B cell (primary cell): ENCODE measurements at regions not wholly inside any gene's neighbourhood (a gene's known extent, or its start where the extent isn't known, plus 50 kb on each side); places are given as distances from the start of the nearest gene placed in this dataset.

Source experiments
- ATAC-seq: fragments of 200-7000 bp; cut with Tn5 transposase; one replicate; pipeline ENCODE4 v1.10.0; 2021; ENCODE audit warnings: low read depth, mild to moderate bottlenecking, moderate number of reproducible peaks, moderate library complexity
- CTCF ChIA-PET: fragments of 350-600 bp; sonication (Branson Sonifier 250); formaldehyde crosslinking; loops from one replicate; lab custom pipeline; 2021; ENCODE audit warnings: antibody characterized with exemption, inconsistent platforms; lab: Charles Lee
- POLR2A ChIA-PET: fragments of 350-600 bp; sonication (Branson Sonifier 250); formaldehyde crosslinking; loops from one replicate; lab custom pipeline; 2021; ENCODE audit warnings: antibody characterized with exemption; lab: Charles Lee
- DNase-seq: peaks from one replicate; pipeline ENCODE4 v3.0.0; 2013
- H2AFZ ChIP-seq: 2 replicates; pipeline ENCODE4 v1.6.1; 2012; ENCODE audit warnings: mild to moderate bottlenecking, low read depth, low read length; ENCODE audit not compliant: insufficient read depth, poor library complexity, severe bottlenecking
- H3K27ac ChIP-seq, 2 donors: 1 replicate in 1 of 2; 2 replicates in 1 of 2; pipeline ENCODE4 v1.5.1; 2012 to 2013; ENCODE audit warnings: low read length in 2 of 2, mild to moderate bottlenecking in 2 of 2, moderate library complexity in 1 of 2
- H3K27me3 ChIP-seq, 4 experiments: fragments of 200-600 bp in 1 of 4; sonication (generic) in 1 of 4; replicated peaks in 1 of 4; 1 replicate in 2 of 4; 2 replicates in 2 of 4; pipeline versions ENCODE4 v1.6.1 to v1.7.0; 2013 to 2016; ENCODE audit warnings: low read length in 3 of 4, mild to moderate bottlenecking in 2 of 4, mixed read lengths in 1 of 4, moderate library complexity in 1 of 4; ENCODE audit not compliant: insufficient read depth in 4 of 4, control insufficient read depth in 3 of 4; ENCODE audit errors: control extremely low read depth in 1 of 4
- H3K36me3 ChIP-seq, 2 experiments: replicated peaks in 1 of 2; 1 replicate in 1 of 2; 2 replicates in 1 of 2; pipeline versions ENCODE4 v1.6.1 to v1.7.1; 2013; ENCODE audit warnings: low read length in 1 of 2; ENCODE audit not compliant: insufficient read depth in 2 of 2, control insufficient read depth in 1 of 2; ENCODE audit errors: control extremely low read depth in 1 of 2, extremely low read depth in 1 of 2
- H3K4me1 ChIP-seq, 2 donors: fragments of 200-600 bp in 1 of 2; sonication (generic) in 1 of 2; 1 replicate in 1 of 2; 2 replicates in 1 of 2; pipeline versions ENCODE4 v1.5.1 to v1.6.1; 2013 to 2017; ENCODE audit warnings: low read length in 2 of 2; ENCODE audit not compliant: control insufficient read depth in 2 of 2, insufficient read depth in 2 of 2
- H3K4me2 ChIP-seq: replicated peaks from 2 replicates; pipeline ENCODE3; 2012; ENCODE audit warnings: mild to moderate bottlenecking, low read depth, low read length; ENCODE audit not compliant: poor library complexity, severe bottlenecking
- H3K4me3 ChIP-seq, 5 experiments: fragments of 200-600 bp in 1 of 5; sonication (generic) in 1 of 5; 1 replicate in 3 of 5; 2 replicates in 2 of 5; pipeline versions ENCODE4 v1.5.1 to v1.7.0; 2011 to 2016; ENCODE audit warnings: low read length in 4 of 5, mild to moderate bottlenecking in 4 of 5, low read depth in 2 of 5, control low read depth in 1 of 5, moderate library complexity in 1 of 5; ENCODE audit not compliant: insufficient read depth in 1 of 5; ENCODE audit errors: control extremely low read depth in 1 of 5, extremely low read depth in 1 of 5
- H3K79me2 ChIP-seq: fragments of 200-600 bp; sonication (generic); one replicate; pipeline ENCODE4 v1.6.0; 2016; ENCODE audit warnings: low read length; ENCODE audit not compliant: control insufficient read depth, insufficient read depth
- H3K9ac ChIP-seq: fragments of 200-600 bp; sonication (generic); 2 replicates; pipeline ENCODE4 v1.6.1; 2017; ENCODE audit warnings: mild to moderate bottlenecking, low read length, moderate library complexity
- H3K9me3 ChIP-seq, 3 donors: one replicate each; pipeline versions ENCODE4 v1.6.1 to v1.7.1; 2013; ENCODE audit warnings: low read length in 2 of 3; ENCODE audit not compliant: control insufficient read depth in 2 of 3, insufficient read depth in 1 of 3; ENCODE audit errors: control extremely low read depth in 1 of 3
- H4K20me1 ChIP-seq: 2 replicates; pipeline ENCODE4 v1.6.0; 2012; ENCODE audit warnings: mild to moderate bottlenecking, low read length; ENCODE audit not compliant: insufficient read depth, control insufficient read depth, poor library complexity, severe bottlenecking
- H3K27ac Mint-ChIP-seq: one replicate; pipeline ENCODE4 v1.8.0; 2021; ENCODE audit warnings: mixed read lengths
- H3K27me3 Mint-ChIP-seq: one replicate; pipeline ENCODE4 v1.8.0; 2021; ENCODE audit warnings: mixed read lengths
- H3K4me1 Mint-ChIP-seq: one replicate; pipeline ENCODE4 v1.8.0; 2021; ENCODE audit warnings: mixed read lengths
- H3K4me3 Mint-ChIP-seq: one replicate; pipeline ENCODE4 v1.8.0; 2021; ENCODE audit warnings: mixed read lengths
- H3K9me3 Mint-ChIP-seq: one replicate; pipeline ENCODE4 v1.8.0; 2022; ENCODE audit warnings: mixed read lengths; ENCODE audit not compliant: insufficient read depth
- CTCF ChIP-seq: fragments of 200-600 bp; IDR thresholded peaks from one replicate; pipeline ENCODE4 v1.8.0; 2022; ENCODE audit warnings: antibody characterized with exemption, mild to moderate bottlenecking
- EZH2 ChIP-seq: IDR thresholded peaks from 2 replicates; pipeline ENCODE4 v1.6.1; 2012; ENCODE audit warnings: borderline replicate concordance, low read depth, mild to moderate bottlenecking, moderate library complexity, low read length; ENCODE audit not compliant: insufficient read depth, poor library complexity, severe bottlenecking
- WGBS: methylation state at CpG from one replicate; pipeline ENCODE4 v1.1.5; 2013; ENCODE audit warnings: missing lambda C conversion rate; ENCODE audit not compliant: insufficient coverage; 5-methylcytosine and 5-hydroxymethylcytosine counted together
- intact Hi-C: fragments of 100-400 bp; cut with micrococcal nuclease; formaldehyde crosslinking; loops from one replicate; pipeline ENCODE4 v1.10.0; 2022

DNA sequence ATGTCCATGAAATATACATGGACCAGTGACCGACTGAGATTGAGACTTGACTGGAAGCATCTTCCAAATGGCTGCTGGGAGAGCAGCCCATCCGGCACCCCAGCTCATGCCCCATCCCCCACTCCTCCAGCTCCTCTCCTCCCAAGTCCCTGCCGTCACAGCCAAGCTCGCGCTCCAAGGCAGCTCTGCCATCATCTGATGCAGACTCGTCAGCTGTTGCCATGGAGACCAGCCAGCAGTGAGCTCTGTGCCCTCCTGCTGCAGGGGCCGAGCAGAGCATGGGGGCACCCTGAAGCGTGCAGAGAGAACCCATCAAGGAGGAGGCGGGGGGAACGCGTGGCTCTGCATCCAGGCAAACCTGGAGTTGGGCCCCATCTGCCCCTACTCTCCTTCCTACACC is 74.5 kb upstream of the TNRC6C start:
- Histone ChIP-seq H4K20me1 (no peaks in the 10 kb centered on the region), H3K4me1 (peaks cover 81 to 88% of the 10 kb centered on the region in 2 donors), H3K9ac (no peak overlapping the region), H3K79me2 (no peaks in the 10 kb centered on the region), H3K4me2 (no peak overlapping the region), H3K4me3 (no peak overlapping the region), H3K36me3 (no peaks in the 10 kb centered on the region), H3K27ac (no peak overlapping the region), H3K27me3 (peaks cover 0 to 16% (median 3%) of the 10 kb centered on the region in 4 experiments), H2AFZ (no peak overlapping the region), H3K9me3 (peaks cover 0 to 12% (median 2%) of the 10 kb centered on the region in 3 donors)
- Mint-ChIP-seq H3K4me3 (peak overlapping the region; percentile 15), H3K4me1 (peaks cover 88% of the 10 kb centered on the region), H3K27me3 (peaks cover 4% of the 10 kb centered on the region), H3K9me3 (no peaks in the 10 kb centered on the region), H3K27ac (peak overlapping the region; percentile 76)
- TF ChIP-seq EZH2 (no peak), CTCF (no peak)
- ChIA-PET CTCF (interaction anchor here (1.1 to 1.2 kb wide), 2 partner anchors 13 to 111 kb away, joined by 3 to 4 read pairs; no protein-coding TSS in a partner anchor), POLR2A (interaction anchor here (2.1 kb wide), 1 partner anchor 74 kb away, joined by 8 read pairs; the partner anchor contains the start of gene TNRC6C)
- DNase-seq (peak; percentile 63), ATAC-seq (no peak)
- intact Hi-C loops, result loop anchor here (5.0 kb wide), 2 partner anchors 112 to 557 kb away; no protein-coding TSS in a partner anchor
- WGBS, result 95% methylated on average over 11 of the region's 11 CpGs

DNA sequence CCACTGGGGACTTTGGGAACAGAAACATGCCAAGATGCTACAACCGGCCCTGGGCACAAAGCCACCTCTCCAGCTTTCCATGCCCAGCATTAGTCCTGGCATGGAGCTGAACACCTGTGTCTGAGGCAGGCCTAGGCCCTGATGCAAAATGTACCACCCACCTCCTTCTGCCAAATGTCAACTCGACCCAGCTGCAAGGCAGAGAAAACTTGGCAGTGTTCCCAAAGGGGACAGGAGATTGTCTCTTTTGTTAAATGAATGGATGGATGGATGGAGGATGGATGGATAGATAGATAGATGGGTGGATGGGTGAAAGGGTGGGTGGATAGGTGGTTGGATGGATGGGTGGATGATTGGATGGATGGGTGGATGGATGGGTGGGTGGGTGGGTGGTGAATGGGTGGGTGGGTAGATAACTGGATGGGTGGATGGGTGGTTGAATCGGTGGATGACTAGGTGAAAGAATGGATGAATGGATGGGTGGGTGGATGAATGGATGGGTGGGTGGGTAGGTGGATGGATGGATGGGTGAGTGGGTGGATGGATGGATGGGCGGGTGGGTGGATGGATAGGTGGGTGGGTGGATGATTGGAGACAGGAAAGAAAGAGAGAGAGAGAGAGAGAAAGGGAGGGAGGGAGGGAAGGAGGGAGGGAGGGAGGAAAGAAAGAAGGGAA is 73.4 kb upstream of the TNRC6C start:
- H3K9me3 ChIP-seq, result peaks cover 0 to 7% (median 2%) of the 10 kb centered on the region in 3 donors
- H3K79me2 ChIP-seq, result no peaks in the 10 kb centered on the region
- Mint-ChIP-seq H3K4me1 (peaks cover 82% of the 10 kb centered on the region), H3K9me3 (no peaks in the 10 kb centered on the region), H3K4me3 (peak overlapping the region; percentile 2), H3K27ac (peak overlapping the region; percentile 27), H3K27me3 (peaks cover 10% of the 10 kb centered on the region)
- intact Hi-C loops, result loop anchor here (5.0 kb wide), 2 partner anchors 113 to 558 kb away; no protein-coding TSS in a partner anchor
- ATAC-seq (no peak), DNase-seq (no peak)
- WGBS, result 100% methylated on average over 2 of the region's 4 CpGs
- H2AFZ ChIP-seq, result no peak overlapping the region
- H3K9ac ChIP-seq, result no peak overlapping the region
- H3K36me3 ChIP-seq, result no peaks in the 10 kb centered on the region
- POLR2A ChIA-PET, result interaction anchor here (2.1 kb wide), 1 partner anchor 73 kb away, joined by 8 read pairs; the partner anchor contains the start of gene TNRC6C
- peaks cover 0 to 16% (median 7%) of the 10 kb centered on the region in 4 experiments for H3K27me3 ChIP-seq
- H3K27ac ChIP-seq, result no peak overlapping the region
- no peaks in the 10 kb centered on the region for H4K20me1 ChIP-seq
- H3K4me3 ChIP-seq, result no peak overlapping the region
- TF ChIP-seq CTCF (no peak), EZH2 (no peak)
- no peak overlapping the region for H3K4me2 ChIP-seq
- H3K4me1 ChIP-seq, result peaks cover 73 to 79% of the 10 kb centered on the region in 2 donors
- CTCF ChIA-PET, result interaction anchor here (1.1 to 1.6 kb wide), 3 partner anchors 14 to 112 kb away, joined by 3 to 4 read pairs (median 4); partner anchors contain the start of gene TNRC6C
